ENCODE measurements at regions not wholly inside any gene's neighbourhood (a gene's known extent, or its start where the extent isn't known, plus 50 kb on each side); places are given as distances from the start of the nearest gene placed in this dataset.

- no peak overlapping the region for H3K27ac ChIP-seq (ENCODE audit: low read length)
- H3K36me3 ChIP-seq (ENCODE audit: control insufficient read depth, insufficient read depth, low read length) = no peaks in the 10 kb centered on the region
- peaks cover 64% of the 10 kb centered on the region for H3K4me1 ChIP-seq (ENCODE audit: control insufficient read depth, insufficient read depth, low read length)
- peaks cover 3% of the 10 kb centered on the region for H3K27me3 ChIP-seq (ENCODE audit: control insufficient read depth, insufficient read depth, low read length)
- H3K4me3 ChIP-seq (ENCODE audit: low read length) = no peak overlapping the region
- no peaks in the 10 kb centered on the region for H3K9me3 ChIP-seq (replicated peaks; ENCODE audit: control insufficient read depth, low read depth, low read length)
- DNase-seq = peak; percentile 53
- WGBS (ENCODE audit: insufficient coverage) = 63% methylated on average over 4 of the region's 5 CpGs
Measured at GRCh38 chr11:45023065-45023365, 72.3 kb upstream of the TP53I11 start.

GRCh38 chr11:45024316-45024715, 73.6 kb upstream of the TP53I11 start:
- H3K4me1 ChIP-seq (ENCODE audit: control insufficient read depth, insufficient read depth, low read length) = peaks cover 72% of the 10 kb centered on the region
- WGBS (ENCODE audit: insufficient coverage) = 29% methylated on average over 3 of the region's 4 CpGs
- H3K27me3 ChIP-seq (ENCODE audit: control insufficient read depth, insufficient read depth, low read length) = peaks cover 3% of the 10 kb centered on the region
- H3K4me3 ChIP-seq (ENCODE audit: low read length) = no peak overlapping the region
- peak overlapping the region; percentile 62 for H3K27ac ChIP-seq (ENCODE audit: low read length)
- DNase-seq = peak; percentile 81
- H3K36me3 ChIP-seq (ENCODE audit: control insufficient read depth, insufficient read depth, low read length) = no peaks in the 10 kb centered on the region
- no peaks in the 10 kb centered on the region for H3K9me3 ChIP-seq (replicated peaks; ENCODE audit: control insufficient read depth, low read depth, low read length)

- Histone ChIP-seq H3K27ac (ENCODE audit: low read length) (peak overlapping the region; percentile 86), H3K36me3 (ENCODE audit: control insufficient read depth, insufficient read depth, low read length) (no peaks in the 10 kb centered on the region), H3K4me1 (ENCODE audit: control insufficient read depth, insufficient read depth, low read length) (peaks cover 75% of the 10 kb centered on the region), H3K4me3 (ENCODE audit: low read length) (no peak overlapping the region), H3K27me3 (ENCODE audit: control insufficient read depth, insufficient read depth, low read length) (peaks cover 3% of the 10 kb centered on the region), H3K9me3 (replicated peaks; ENCODE audit: control insufficient read depth, low read depth, low read length) (no peaks in the 10 kb centered on the region)
- DNase-seq = peak; percentile 57
- WGBS (ENCODE audit: insufficient coverage) = no CpG with 5 or more reads among the region's 4 CpGs
Measured at GRCh38 chr11:45024846-45025588, 74.3 kb upstream of the TP53I11 start.

GRCh38 chr11:45025716-45026492, 75.2 kb upstream of the TP53I11 start:
- no peak overlapping the region for H3K4me3 ChIP-seq (ENCODE audit: low read length)
- H3K27ac ChIP-seq (ENCODE audit: low read length) = peak overlapping the region; percentile 86
- H3K27me3 ChIP-seq (ENCODE audit: control insufficient read depth, insufficient read depth, low read length) = peaks cover 3% of the 10 kb centered on the region
- no peaks in the 10 kb centered on the region for H3K36me3 ChIP-seq (ENCODE audit: control insufficient read depth, insufficient read depth, low read length)
- DNase-seq = peak; percentile 97
- no peaks in the 10 kb centered on the region for H3K9me3 ChIP-seq (replicated peaks; ENCODE audit: control insufficient read depth, low read depth, low read length)
- 37% methylated on average over 6 of the region's 12 CpGs for WGBS (ENCODE audit: insufficient coverage)
- peaks cover 72% of the 10 kb centered on the region for H3K4me1 ChIP-seq (ENCODE audit: control insufficient read depth, insufficient read depth, low read length)

- peaks cover 64% of the 10 kb centered on the region for H3K4me1 ChIP-seq (ENCODE audit: control insufficient read depth, insufficient read depth, low read length)
- H3K27me3 ChIP-seq (ENCODE audit: control insufficient read depth, insufficient read depth, low read length) = peaks cover 3% of the 10 kb centered on the region
- H3K27ac ChIP-seq (ENCODE audit: low read length) = peak overlapping the region; percentile 72
- WGBS (ENCODE audit: insufficient coverage) = 48% methylated on average over 5 of the region's 6 CpGs
- H3K9me3 ChIP-seq (replicated peaks; ENCODE audit: control insufficient read depth, low read depth, low read length) = no peaks in the 10 kb centered on the region
- no peak for DNase-seq
- no peak overlapping the region for H3K4me3 ChIP-seq (ENCODE audit: low read length)
- H3K36me3 ChIP-seq (ENCODE audit: control insufficient read depth, insufficient read depth, low read length) = no peaks in the 10 kb centered on the region
Measured at GRCh38 chr11:45026835-45027234, 76.2 kb upstream of the TP53I11 start.

GRCh38 chr11:45027312-45027711, 76.6 kb upstream of the TP53I11 start:
- no peak for DNase-seq
- peaks cover 3% of the 10 kb centered on the region for H3K27me3 ChIP-seq (ENCODE audit: control insufficient read depth, insufficient read depth, low read length)
- no peak overlapping the region for H3K4me3 ChIP-seq (ENCODE audit: low read length)
- no peaks in the 10 kb centered on the region for H3K36me3 ChIP-seq (ENCODE audit: control insufficient read depth, insufficient read depth, low read length)
- no peaks in the 10 kb centered on the region for H3K9me3 ChIP-seq (replicated peaks; ENCODE audit: control insufficient read depth, low read depth, low read length)
- peaks cover 59% of the 10 kb centered on the region for H3K4me1 ChIP-seq (ENCODE audit: control insufficient read depth, insufficient read depth, low read length)
- WGBS (ENCODE audit: insufficient coverage) = 94% methylated on average over 4 of the region's 4 CpGs
- H3K27ac ChIP-seq (ENCODE audit: low read length) = peak overlapping the region; percentile 72

- H3K4me1 ChIP-seq (ENCODE audit: control insufficient read depth, insufficient read depth, low read length) = peaks cover 43% of the 10 kb centered on the region
- DNase-seq = peak; percentile 54
- peaks cover 3% of the 10 kb centered on the region for H3K27me3 ChIP-seq (ENCODE audit: control insufficient read depth, insufficient read depth, low read length)
- H3K36me3 ChIP-seq (ENCODE audit: control insufficient read depth, insufficient read depth, low read length) = no peaks in the 10 kb centered on the region
- peak overlapping the region; percentile 10 for H3K27ac ChIP-seq (ENCODE audit: low read length)
- 47% methylated on average over 9 of the region's 13 CpGs for WGBS (ENCODE audit: insufficient coverage)
- no peak overlapping the region for H3K4me3 ChIP-seq (ENCODE audit: low read length)
- H3K9me3 ChIP-seq (replicated peaks; ENCODE audit: control insufficient read depth, low read depth, low read length) = no peaks in the 10 kb centered on the region
Measured at GRCh38 chr11:45028911-45029682, 78.4 kb upstream of the TP53I11 start.

GRCh38 chr11:45030778-45031177, 80.1 kb upstream of the TP53I11 start:
- Histone ChIP-seq H3K27ac (ENCODE audit: low read length) (no peak overlapping the region), H3K27me3 (ENCODE audit: control insufficient read depth, insufficient read depth, low read length) (peaks cover 3% of the 10 kb centered on the region), H3K9me3 (replicated peaks; ENCODE audit: control insufficient read depth, low read depth, low read length) (no peaks in the 10 kb centered on the region), H3K4me1 (ENCODE audit: control insufficient read depth, insufficient read depth, low read length) (peaks cover 28% of the 10 kb centered on the region), H3K4me3 (ENCODE audit: low read length) (no peak overlapping the region), H3K36me3 (ENCODE audit: control insufficient read depth, insufficient read depth, low read length) (no peaks in the 10 kb centered on the region)
- no peak for DNase-seq
- WGBS (ENCODE audit: insufficient coverage) = 88% methylated on average over 2 of the region's 6 CpGs

- no peaks in the 10 kb centered on the region for H3K9me3 ChIP-seq (replicated peaks; ENCODE audit: control insufficient read depth, low read depth, low read length)
- H3K36me3 ChIP-seq (ENCODE audit: control insufficient read depth, insufficient read depth, low read length) = no peaks in the 10 kb centered on the region
- H3K4me3 ChIP-seq (ENCODE audit: low read length) = no peak overlapping the region
- no peak for DNase-seq
- H3K4me1 ChIP-seq (ENCODE audit: control insufficient read depth, insufficient read depth, low read length) = peaks cover 16% of the 10 kb centered on the region
- peaks cover 3% of the 10 kb centered on the region for H3K27me3 ChIP-seq (ENCODE audit: control insufficient read depth, insufficient read depth, low read length)
- no peak overlapping the region for H3K27ac ChIP-seq (ENCODE audit: low read length)
- 87% methylated on average over 2 of the region's 2 CpGs for WGBS (ENCODE audit: insufficient coverage)
Measured at GRCh38 chr11:45031912-45032519, 81.3 kb upstream of the TP53I11 start.

GRCh38 chr11:45035413-45035812, 84.7 kb upstream of the TP53I11 start:
- Histone ChIP-seq H3K36me3 (ENCODE audit: control insufficient read depth, insufficient read depth, low read length) (no peaks in the 10 kb centered on the region), H3K4me1 (ENCODE audit: control insufficient read depth, insufficient read depth, low read length) (no peaks in the 10 kb centered on the region), H3K27me3 (ENCODE audit: control insufficient read depth, insufficient read depth, low read length) (no peaks in the 10 kb centered on the region), H3K9me3 (replicated peaks; ENCODE audit: control insufficient read depth, low read depth, low read length) (peaks cover 5% of the 10 kb centered on the region), H3K27ac (ENCODE audit: low read length) (no peak overlapping the region), H3K4me3 (ENCODE audit: low read length) (no peak overlapping the region)
- WGBS (ENCODE audit: insufficient coverage) = 83% methylated on average over 2 of the region's 4 CpGs
- no peak for DNase-seq
